Mucosa of rectum (tissue), 2 donors: ENCODE measurements at regions not wholly inside any gene's neighbourhood (a gene's known extent, or its start where the extent isn't known, plus 50 kb on each side); places are given as distances from the start of the nearest gene placed in this dataset.

Experiments used
- H3K27ac ChIP-seq, 2 donors: one replicate each; pipeline ENCODE4 v1.7.0; 2013; ENCODE audit warnings: inconsistent platforms in 2 of 2, low read depth in 2 of 2, low read length in 2 of 2
- H3K27me3 ChIP-seq, 2 donors: one replicate each; pipeline ENCODE4 v1.7.0; 2013; ENCODE audit warnings: low read length in 2 of 2; ENCODE audit not compliant: control insufficient read depth in 2 of 2, insufficient read depth in 2 of 2
- H3K36me3 ChIP-seq, 2 donors: one replicate each; pipeline ENCODE4 v1.7.0; 2013; ENCODE audit warnings: low read length in 2 of 2; ENCODE audit not compliant: control insufficient read depth in 2 of 2, insufficient read depth in 2 of 2
- H3K4me1 ChIP-seq, 2 donors: one replicate each; pipeline ENCODE4 v1.7.0; 2013; ENCODE audit warnings: low read length in 2 of 2, mild to moderate bottlenecking in 1 of 2; ENCODE audit not compliant: control insufficient read depth in 2 of 2, insufficient read depth in 2 of 2
- H3K4me3 ChIP-seq, 2 donors: one replicate each; pipeline ENCODE4 v1.7.0; 2013; ENCODE audit warnings: low read length in 2 of 2
- H3K9ac ChIP-seq, 2 donors: one replicate each; pipeline ENCODE4 v1.7.0; 2013; ENCODE audit warnings: low read length in 2 of 2, low read depth in 1 of 2, mild to moderate bottlenecking in 1 of 2
- H3K9me3 ChIP-seq, 2 donors: one replicate each; pipeline ENCODE4 v1.7.0; 2013; ENCODE audit warnings: low read length in 2 of 2; ENCODE audit not compliant: control insufficient read depth in 2 of 2
- donor health status: healthy.
- donor health status: Normal muscosa, but diverticular disease.

GRCh38 chr15:77744398-77744797, 111.7 kb upstream of the LINGO1 start:
- no peaks in the 10 kb centered on the region for H3K36me3 ChIP-seq
- peaks cover 0 to 2% of the 10 kb centered on the region in 2 donors for H3K27me3 ChIP-seq
- H3K9ac ChIP-seq: no peak overlapping the region
- H3K9me3 ChIP-seq: no peaks in the 10 kb centered on the region
- no peak overlapping the region for H3K4me3 ChIP-seq
- no peak overlapping the region for H3K27ac ChIP-seq
- no peaks in the 10 kb centered on the region for H3K4me1 ChIP-seq

- no peak overlapping the region for H3K27ac ChIP-seq
- no peak overlapping the region for H3K9ac ChIP-seq
- H3K9me3 ChIP-seq: no peaks in the 10 kb centered on the region
- H3K36me3 ChIP-seq: no peaks in the 10 kb centered on the region
- no peak overlapping the region for H3K4me3 ChIP-seq
- no peaks in the 10 kb centered on the region for H3K4me1 ChIP-seq
- H3K27me3 ChIP-seq: peaks cover 0 to 6% of the 10 kb centered on the region in 2 donors
These were observed 109.9 kb upstream of the LINGO1 start for GRCh38 chr15:77742570-77742969.

- Histone ChIP-seq H3K27me3 (peaks cover 0 to 6% of the 10 kb centered on the region in 2 donors), H3K9me3 (no peaks in the 10 kb centered on the region)
These were observed 109.4 kb upstream of the LINGO1 start for GRCh38 chr15:77742127-77742526.

GRCh38 chr15:77741106-77741505, 108.4 kb upstream of the LINGO1 start:
- H3K27ac ChIP-seq: no peak overlapping the region
- peaks cover 0 to 6% of the 10 kb centered on the region in 2 donors for H3K27me3 ChIP-seq
- no peaks in the 10 kb centered on the region for H3K9me3 ChIP-seq
- H3K9ac ChIP-seq: no peak overlapping the region
- no peak overlapping the region for H3K4me3 ChIP-seq
- no peaks in the 10 kb centered on the region for H3K36me3 ChIP-seq
- H3K4me1 ChIP-seq: no peaks in the 10 kb centered on the region

More at GRCh38 chr15:77742127-77742526, 109.4 kb upstream of the LINGO1 start:
- no peak overlapping the region for H3K27ac ChIP-seq
- no peaks in the 10 kb centered on the region for H3K36me3 ChIP-seq
- no peak overlapping the region for H3K4me3 ChIP-seq
- no peak overlapping the region for H3K9ac ChIP-seq
- no peaks in the 10 kb centered on the region for H3K4me1 ChIP-seq

GRCh38 chr15:77739591-77740378, 107.1 kb upstream of the LINGO1 start:
- Histone ChIP-seq H3K27ac (no peak overlapping the region), H3K4me1 (no peaks in the 10 kb centered on the region), H3K36me3 (no peaks in the 10 kb centered on the region), H3K27me3 (peaks cover 0 to 6% of the 10 kb centered on the region in 2 donors), H3K4me3 (no peak overlapping the region), H3K9me3 (no peaks in the 10 kb centered on the region), H3K9ac (no peak overlapping the region)

- no peak overlapping the region for H3K9ac ChIP-seq
- no peaks in the 10 kb centered on the region for H3K36me3 ChIP-seq
- no peak overlapping the region for H3K4me3 ChIP-seq
- H3K27me3 ChIP-seq: peaks cover 0 to 6% of the 10 kb centered on the region in 2 donors
- no peak overlapping the region for H3K27ac ChIP-seq
- H3K4me1 ChIP-seq: no peaks in the 10 kb centered on the region
- H3K9me3 ChIP-seq: no peaks in the 10 kb centered on the region
These were observed 106.0 kb upstream of the LINGO1 start for GRCh38 chr15:77738441-77739302.

GRCh38 chr15:77738038-77738370, 105.3 kb upstream of the LINGO1 start:
- Histone ChIP-seq H3K4me3 (no peak overlapping the region), H3K27me3 (peaks cover 0 to 6% of the 10 kb centered on the region in 2 donors), H3K4me1 (no peaks in the 10 kb centered on the region), H3K27ac (no peak overlapping the region), H3K9me3 (no peaks in the 10 kb centered on the region), H3K9ac (no peak overlapping the region), H3K36me3 (no peaks in the 10 kb centered on the region)

GRCh38 chr15:77737238-77738037, 104.7 kb upstream of the LINGO1 start:
- Histone ChIP-seq H3K4me3 (no peak overlapping the region), H3K27ac (no peak overlapping the region), H3K4me1 (no peaks in the 10 kb centered on the region), H3K27me3 (peaks cover 0 to 6% of the 10 kb centered on the region in 2 donors), H3K9me3 (no peaks in the 10 kb centered on the region), H3K36me3 (no peaks in the 10 kb centered on the region), H3K9ac (no peak overlapping the region)

- no peaks in the 10 kb centered on the region for H3K4me1 ChIP-seq
- no peak overlapping the region for H3K9ac ChIP-seq
- peaks cover 0 to 4% of the 10 kb centered on the region in 2 donors for H3K27me3 ChIP-seq
- H3K4me3 ChIP-seq: no peak overlapping the region
- H3K36me3 ChIP-seq: no peaks in the 10 kb centered on the region
- no peaks in the 10 kb centered on the region for H3K9me3 ChIP-seq
- no peak overlapping the region for H3K27ac ChIP-seq
These were observed 101.6 kb upstream of the LINGO1 start for GRCh38 chr15:77734306-77734705.
